ENCODE measurements at regions not wholly inside any gene's neighbourhood (a gene's known extent, or its start where the extent isn't known, plus 50 kb on each side); places are given as distances from the start of the nearest gene placed in this dataset.

DNA sequence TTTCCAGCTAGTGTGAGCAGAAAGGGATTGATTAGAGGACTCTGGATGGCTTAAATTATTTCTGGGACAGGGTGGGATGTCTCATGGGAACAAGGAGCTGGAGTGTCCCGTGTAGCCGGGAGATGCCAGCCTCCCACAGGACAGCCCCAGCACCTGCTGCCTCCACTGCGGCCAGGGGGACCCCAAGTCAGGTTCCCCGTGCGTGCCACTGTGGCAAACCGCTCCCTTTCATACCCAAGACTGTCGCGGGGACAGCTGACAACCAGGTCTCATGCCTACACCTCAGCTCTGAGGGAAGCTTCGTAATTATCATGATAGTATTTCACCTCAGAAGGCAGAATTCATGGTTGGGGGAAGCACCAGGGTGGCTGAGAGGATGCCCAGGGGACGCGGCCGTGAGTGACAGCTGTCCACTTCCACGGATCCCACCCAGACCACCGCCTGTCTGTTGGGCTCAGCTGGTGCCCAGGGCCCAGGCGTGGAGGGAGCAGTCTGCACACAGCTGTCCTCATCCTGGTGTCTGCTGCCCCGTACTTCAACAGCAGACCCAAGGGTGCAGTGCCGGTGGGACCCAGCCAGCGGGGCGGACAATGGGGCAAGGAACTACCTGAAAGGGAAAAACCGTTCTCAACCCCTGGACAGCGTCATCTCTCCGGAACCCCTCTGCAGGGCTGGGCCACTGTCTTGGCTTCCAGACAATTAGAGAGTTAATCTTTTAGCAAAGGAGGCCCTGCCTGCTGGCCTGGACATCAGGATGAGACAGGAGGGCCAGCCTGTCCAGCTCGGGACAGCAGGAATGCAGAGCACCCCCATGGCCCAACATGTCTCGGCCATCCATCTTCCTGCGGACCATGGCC lies 166.9 kb downstream of the OLFM1 start:
- no peak for TF ChIP-seq FOS (IDR thresholded peaks at IDR 0.05; ENCODE audit: low read depth, low read length)
- TF ChIP-seq, protein P1, sequence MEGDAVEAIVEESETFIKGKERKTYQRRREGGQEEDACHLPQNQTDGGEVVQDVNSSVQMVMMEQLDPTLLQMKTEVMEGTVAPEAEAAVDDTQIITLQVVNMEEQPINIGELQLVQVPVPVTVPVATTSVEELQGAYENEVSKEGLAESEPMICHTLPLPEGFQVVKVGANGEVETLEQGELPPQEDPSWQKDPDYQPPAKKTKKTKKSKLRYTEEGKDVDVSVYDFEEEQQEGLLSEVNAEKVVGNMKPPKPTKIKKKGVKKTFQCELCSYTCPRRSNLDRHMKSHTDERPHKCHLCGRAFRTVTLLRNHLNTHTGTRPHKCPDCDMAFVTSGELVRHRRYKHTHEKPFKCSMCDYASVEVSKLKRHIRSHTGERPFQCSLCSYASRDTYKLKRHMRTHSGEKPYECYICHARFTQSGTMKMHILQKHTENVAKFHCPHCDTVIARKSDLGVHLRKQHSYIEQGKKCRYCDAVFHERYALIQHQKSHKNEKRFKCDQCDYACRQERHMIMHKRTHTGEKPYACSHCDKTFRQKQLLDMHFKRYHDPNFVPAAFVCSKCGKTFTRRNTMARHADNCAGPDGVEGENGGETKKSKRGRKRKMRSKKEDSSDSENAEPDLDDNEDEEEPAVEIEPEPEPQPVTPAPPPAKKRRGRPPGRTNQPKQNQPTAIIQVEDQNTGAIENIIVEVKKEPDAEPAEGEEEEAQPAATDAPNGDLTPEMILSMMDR (conservative IDR thresholded peaks at IDR 0.05; ENCODE audit: low read depth, low read length), result no peak

Measured in IMR-90 (cell line).